SK-N-SH (cell line): ENCODE measurements at regions not wholly inside any gene's neighbourhood (a gene's known extent, or its start where the extent isn't known, plus 50 kb on each side); places are given as distances from the start of the nearest gene placed in this dataset.

Experiments used
- YY1 ChIP-seq: IDR thresholded peaks from 2 replicates; pipeline ENCODE4 v1.4.0; 2012; ENCODE audit warnings: low read depth, mild to moderate bottlenecking
- TF ChIP-seq, protein P1 (sequence below): IDR thresholded peaks from 2 replicates; pipeline ENCODE4 v1.6.1; 2012; ENCODE audit warnings: mild to moderate bottlenecking, low read depth, low read length, moderate library complexity

DNA sequence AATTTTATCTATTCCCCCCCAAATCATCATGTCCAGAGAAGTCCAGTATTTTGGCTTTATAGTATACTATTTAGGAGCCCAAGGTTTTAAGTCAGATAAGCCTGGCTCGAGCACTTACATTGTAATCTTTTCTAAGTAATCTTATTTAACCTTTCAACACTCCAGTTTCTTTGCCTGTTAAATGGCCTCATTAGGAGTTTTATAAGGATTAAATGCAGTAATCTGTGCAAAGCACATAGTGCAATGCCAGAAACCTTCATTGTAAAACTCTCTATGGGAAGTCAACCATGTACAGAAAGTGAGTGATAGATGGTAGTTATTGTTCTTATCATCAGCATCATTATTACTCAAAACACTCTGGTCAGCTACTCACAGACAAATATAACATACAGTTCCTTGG lies 1330.4 kb downstream of the SLC16A7 start:
- TF ChIP-seq, protein P1, sequence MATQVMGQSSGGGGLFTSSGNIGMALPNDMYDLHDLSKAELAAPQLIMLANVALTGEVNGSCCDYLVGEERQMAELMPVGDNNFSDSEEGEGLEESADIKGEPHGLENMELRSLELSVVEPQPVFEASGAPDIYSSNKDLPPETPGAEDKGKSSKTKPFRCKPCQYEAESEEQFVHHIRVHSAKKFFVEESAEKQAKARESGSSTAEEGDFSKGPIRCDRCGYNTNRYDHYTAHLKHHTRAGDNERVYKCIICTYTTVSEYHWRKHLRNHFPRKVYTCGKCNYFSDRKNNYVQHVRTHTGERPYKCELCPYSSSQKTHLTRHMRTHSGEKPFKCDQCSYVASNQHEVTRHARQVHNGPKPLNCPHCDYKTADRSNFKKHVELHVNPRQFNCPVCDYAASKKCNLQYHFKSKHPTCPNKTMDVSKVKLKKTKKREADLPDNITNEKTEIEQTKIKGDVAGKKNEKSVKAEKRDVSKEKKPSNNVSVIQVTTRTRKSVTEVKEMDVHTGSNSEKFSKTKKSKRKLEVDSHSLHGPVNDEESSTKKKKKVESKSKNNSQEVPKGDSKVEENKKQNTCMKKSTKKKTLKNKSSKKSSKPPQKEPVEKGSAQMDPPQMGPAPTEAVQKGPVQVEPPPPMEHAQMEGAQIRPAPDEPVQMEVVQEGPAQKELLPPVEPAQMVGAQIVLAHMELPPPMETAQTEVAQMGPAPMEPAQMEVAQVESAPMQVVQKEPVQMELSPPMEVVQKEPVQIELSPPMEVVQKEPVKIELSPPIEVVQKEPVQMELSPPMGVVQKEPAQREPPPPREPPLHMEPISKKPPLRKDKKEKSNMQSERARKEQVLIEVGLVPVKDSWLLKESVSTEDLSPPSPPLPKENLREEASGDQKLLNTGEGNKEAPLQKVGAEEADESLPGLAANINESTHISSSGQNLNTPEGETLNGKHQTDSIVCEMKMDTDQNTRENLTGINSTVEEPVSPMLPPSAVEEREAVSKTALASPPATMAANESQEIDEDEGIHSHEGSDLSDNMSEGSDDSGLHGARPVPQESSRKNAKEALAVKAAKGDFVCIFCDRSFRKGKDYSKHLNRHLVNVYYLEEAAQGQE = no peak
- TF ChIP-seq YY1 = no peak
